HG03175 (cell line): ENCODE measurements at regions not wholly inside any gene's neighbourhood (a gene's known extent, or its start where the extent isn't known, plus 50 kb on each side); places are given as distances from the start of the nearest gene placed in this dataset.

ENCODE experiments used
- ATAC-seq: cut with Tn5 transposase; IDR thresholded peaks from one replicate; pipeline ENCODE4 v1.9.1; 2021; ENCODE audit warnings: mild to moderate bottlenecking, moderate library complexity; ENCODE audit not compliant: unreplicated experiment

- ATAC-seq = no peak
These were observed 113.8 kb upstream of the ARMC2 start for GRCh38 chr6:108734271-108734922.

GRCh38 chr6:108735310-108736001 is 112.8 kb upstream of the ARMC2 start:
- ATAC-seq = no peak

- no peak for ATAC-seq
These were observed 112.2 kb upstream of the ARMC2 start for GRCh38 chr6:108736002-108736361.

- no peak for ATAC-seq
These were observed 111.4 kb upstream of the ARMC2 start for GRCh38 chr6:108736832-108737231.

- no peak for ATAC-seq
These were observed 110.4 kb upstream of the ARMC2 start for GRCh38 chr6:108737594-108738546.

- no peak for ATAC-seq
These were observed 109.4 kb upstream of the ARMC2 start for GRCh38 chr6:108738684-108739416.

- no peak for ATAC-seq
These were observed 108.5 kb upstream of the ARMC2 start for GRCh38 chr6:108739496-108740330.

- ATAC-seq = no peak
These were observed 106.8 kb upstream of the ARMC2 start for GRCh38 chr6:108741331-108741989.

- ATAC-seq = no peak
These were observed 106.2 kb upstream of the ARMC2 start for GRCh38 chr6:108742041-108742440.

- ATAC-seq = no peak
These were observed 103.8 kb upstream of the ARMC2 start for GRCh38 chr6:108744244-108744972.

GRCh38 chr6:108744996-108745395 is 103.2 kb upstream of the ARMC2 start:
- ATAC-seq = no peak

- ATAC-seq = no peak
These were observed 102.4 kb upstream of the ARMC2 start for GRCh38 chr6:108745664-108746336.

GRCh38 chr6:108746366-108746765 is 101.9 kb upstream of the ARMC2 start:
- ATAC-seq = no peak

GRCh38 chr6:108746836-108747575 is 101.2 kb upstream of the ARMC2 start:
- no peak for ATAC-seq

- ATAC-seq = no peak
These were observed 100.2 kb upstream of the ARMC2 start for GRCh38 chr6:108748055-108748454.

- ATAC-seq = no peak
These were observed 99.3 kb upstream of the ARMC2 start for GRCh38 chr6:108748959-108749358.

GRCh38 chr6:108750801-108751200 is 97.4 kb upstream of the ARMC2 start:
- no peak for ATAC-seq

GRCh38 chr6:108751282-108751681 is 96.9 kb upstream of the ARMC2 start:
- ATAC-seq = no peak
